GM12878 (cell line): ENCODE measurements at regions not wholly inside any gene's neighbourhood (a gene's known extent, or its start where the extent isn't known, plus 50 kb on each side); places are given as distances from the start of the nearest gene placed in this dataset.
"Not testable (repeated sequence)": the region's sequence is repeated elsewhere in the genome, so short reads cannot be mapped to it uniquely, and the experiment has no call there.

Experiments
- ATAC-seq: fragments of 200-7000 bp; cut with Tn5 transposase; 3 replicates; pipeline ENCODE4 v1.9.1; 2020; ENCODE audit warnings: mild to moderate bottlenecking, moderate library complexity
- BruUV-seq: library from RNA; stranded (reverse); fragments of 400-500 nt; replicated peaks from 2 replicates; lab custom pipeline; 2021; lab: Mats Ljungman, UMichigan
- CTCF ChIA-PET: fragments of 300-600 bp; sonication (Branson Sonifier 250); formaldehyde crosslinking; extraction: SDS; loops from one replicate; lab custom pipeline; 2021; ENCODE audit warnings: inconsistent platforms; lab: Yijun Ruan, JAX
- POLR2A ChIA-PET: fragments of 350-600 bp; formaldehyde crosslinking; extraction: SDS; loops from one replicate; lab custom pipeline; 2021; ENCODE audit warnings: inconsistent platforms; lab: Charles Lee
- RAD21 ChIA-PET: fragments of 300-600 bp; sonication (Branson Sonifier 250); formaldehyde crosslinking; loops from one replicate; lab custom pipeline; 2023; ENCODE audit warnings: antibody characterized with exemption; ENCODE audit not compliant: unreplicated experiment; lab: Charles Lee
- SMC1A ChIA-PET: fragments of 300-600 bp; sonication (Branson Sonifier 250); formaldehyde crosslinking; loops from one replicate; lab custom pipeline; 2023; ENCODE audit not compliant: unreplicated experiment, uncharacterized antibody; lab: Charles Lee
- DNase-seq: peaks from one replicate; pipeline ENCODE4 v3.0.0-alpha.2; 2011; ENCODE audit warnings: low read depth, low spot score
- FAIRE-seq: peaks from 3 replicates; lab custom pipeline; 2011; peaks lifted over from hg19 to GRCh38; lab: Jason Lieb, UNC
- H2AFZ ChIP-seq: 2 replicates; pipeline ENCODE4 v1.6.0; 2011; ENCODE audit warnings: low read depth, low read length, control low read depth; ENCODE audit not compliant: control insufficient read depth
- H3K27ac ChIP-seq: 2 replicates; pipeline ENCODE4 v1.5.1; 2011; ENCODE audit warnings: control low read depth; ENCODE audit not compliant: control insufficient read depth, insufficient read depth
- H3K27me3 ChIP-seq, 2 experiments: replicated peaks in 1 of 2; 2 replicates each; pipeline versions ENCODE4 v1.6.0 to v1.6.1; 2011; ENCODE audit warnings: low read length in 1 of 2; ENCODE audit not compliant: control insufficient read depth in 2 of 2, insufficient read depth in 2 of 2
- H3K36me3 ChIP-seq, 2 experiments: 2 replicates each; pipeline ENCODE4 v1.5.1; 2011; ENCODE audit warnings: low read length in 1 of 2; ENCODE audit not compliant: control insufficient read depth in 2 of 2, insufficient read depth in 2 of 2
- H3K4me1 ChIP-seq: 2 replicates; pipeline ENCODE4 v1.6.1; 2011; ENCODE audit warnings: mild to moderate bottlenecking, low read length, moderate library complexity, mixed read lengths; ENCODE audit not compliant: control insufficient read depth, insufficient read depth
- H3K4me2 ChIP-seq: 2 replicates; pipeline ENCODE4 v1.6.0; 2011; ENCODE audit warnings: control low read depth; ENCODE audit not compliant: control insufficient read depth, insufficient read depth
- H3K4me3 ChIP-seq: fragments of 200-600 bp; sonication (generic); 2 replicates; pipeline ENCODE4 v1.5.1; 2016
- H3K79me2 ChIP-seq: 2 replicates; pipeline ENCODE4 v1.6.0; 2011; ENCODE audit warnings: low read length; ENCODE audit not compliant: control insufficient read depth, insufficient read depth
- H3K9ac ChIP-seq: 2 replicates; pipeline ENCODE4 v1.8.0; 2011; ENCODE audit warnings: low read length, control low read depth, mixed read lengths; ENCODE audit not compliant: control insufficient read depth, insufficient read depth
- H3K9me3 ChIP-seq: replicated peaks from 3 replicates; pipeline ENCODE4 v1.5.1; 2011; ENCODE audit warnings: mild to moderate bottlenecking, low read length; ENCODE audit not compliant: control insufficient read depth, insufficient read depth
- H4K20me1 ChIP-seq: 2 replicates; pipeline ENCODE4 v1.6.0; 2011; ENCODE audit not compliant: control insufficient read depth, insufficient read depth
- CTCF ChIP-seq, 3 experiments: IDR thresholded peaks in 2 of 3; conservative IDR thresholded peaks in 1 of 3; 2 replicates each; pipeline ENCODE4 v1.5.1; 2011; ENCODE audit warnings: low read depth in 3 of 3, low read length in 3 of 3, mild to moderate bottlenecking in 3 of 3, control low read depth in 2 of 3, moderate library complexity in 2 of 3, inconsistent platforms in 1 of 3, mixed read lengths in 1 of 3; ENCODE audit not compliant: control insufficient read depth in 2 of 3, insufficient read depth in 1 of 3; ENCODE audit errors: extremely low read depth in 1 of 3
- JUNB ChIP-seq: IDR thresholded peaks from 2 replicates; pipeline ENCODE4 v1.6.1; 2016; ENCODE audit warnings: antibody characterized with exemption, mild to moderate bottlenecking
- LARP7 ChIP-seq: fragments of 450-650 bp; IDR thresholded peaks from 2 replicates; pipeline ENCODE4 v1.6.1; 2017; ENCODE audit warnings: mild to moderate bottlenecking
- RELA ChIP-seq: fragments of 450-650 bp; IDR thresholded peaks from 2 replicates; pipeline ENCODE4 v1.8.0; 2014; ENCODE audit warnings: borderline replicate concordance; ENCODE audit not compliant: partially characterized antibody
- TCF3 ChIP-seq: IDR thresholded peaks from 2 replicates; pipeline ENCODE4 v1.6.1; 2012; ENCODE audit warnings: low read depth, mild to moderate bottlenecking, low read length, borderline replicate concordance; ENCODE audit not compliant: insufficient read depth
- WGBS: methylation state at CpG from one replicate; pipeline ENCODE4 v1.1.6; 2016; ENCODE audit warnings: low lambda C conversion rate; ENCODE audit not compliant: insufficient replicate concordance, insufficient coverage; ENCODE audit errors: missing lambda C conversion rate; 5-methylcytosine and 5-hydroxymethylcytosine counted together
- in situ Hi-C: fragments of 300-500 bp; cut with MboI; formaldehyde crosslinking; loops from 9 replicates; pipeline ENCODE4 v1.14.3; 2018; ENCODE audit warnings: mixed read lengths
- intact Hi-C: fragments of 100-400 bp; cut with micrococcal nuclease; formaldehyde crosslinking; loops from one replicate; pipeline ENCODE4 v1.14.2; 2022; ENCODE audit not compliant: unreplicated experiment
- TF ChIP-seq, protein P1 (sequence below): fragments of 450-650 bp; IDR thresholded peaks from 2 replicates; pipeline ENCODE4 v1.6.1; 2017; ENCODE audit warnings: mild to moderate bottlenecking
- TF ChIP-seq, protein P2 (sequence below): fragments of 450-650 bp; IDR thresholded peaks from 2 replicates; pipeline ENCODE4 v1.6.1; 2016; ENCODE audit warnings: mild to moderate bottlenecking, moderate library complexity, borderline replicate concordance

- Histone ChIP-seq H3K9me3 (no peaks in the 10 kb centered on the region), H4K20me1 (no peaks in the 10 kb centered on the region), H3K4me1 (no peaks in the 10 kb centered on the region), H3K79me2 (no peaks in the 10 kb centered on the region), H3K27me3 (no peaks in the 10 kb centered on the region), H2AFZ (no peak overlapping the region), H3K4me3 (no peak overlapping the region), H3K9ac (no peak overlapping the region), H3K27ac (no peak overlapping the region), H3K4me2 (no peak overlapping the region), H3K36me3 (no peaks in the 10 kb centered on the region)
- ChIA-PET SMC1A (no interaction called here), CTCF (no interaction called here), POLR2A (no interaction called here), RAD21 (no interaction called here)
- ATAC-seq (no peak), DNase-seq (no peak), FAIRE-seq (no peak)
- in situ Hi-C loops (no loop called here), intact Hi-C loops (no loop called here)
- 4% methylated on average over 7 of the region's 7 CpGs for WGBS
- no TSS peak for BruUV-seq
- no peak for TF ChIP-seq LARP7
- TF ChIP-seq, protein P1, sequence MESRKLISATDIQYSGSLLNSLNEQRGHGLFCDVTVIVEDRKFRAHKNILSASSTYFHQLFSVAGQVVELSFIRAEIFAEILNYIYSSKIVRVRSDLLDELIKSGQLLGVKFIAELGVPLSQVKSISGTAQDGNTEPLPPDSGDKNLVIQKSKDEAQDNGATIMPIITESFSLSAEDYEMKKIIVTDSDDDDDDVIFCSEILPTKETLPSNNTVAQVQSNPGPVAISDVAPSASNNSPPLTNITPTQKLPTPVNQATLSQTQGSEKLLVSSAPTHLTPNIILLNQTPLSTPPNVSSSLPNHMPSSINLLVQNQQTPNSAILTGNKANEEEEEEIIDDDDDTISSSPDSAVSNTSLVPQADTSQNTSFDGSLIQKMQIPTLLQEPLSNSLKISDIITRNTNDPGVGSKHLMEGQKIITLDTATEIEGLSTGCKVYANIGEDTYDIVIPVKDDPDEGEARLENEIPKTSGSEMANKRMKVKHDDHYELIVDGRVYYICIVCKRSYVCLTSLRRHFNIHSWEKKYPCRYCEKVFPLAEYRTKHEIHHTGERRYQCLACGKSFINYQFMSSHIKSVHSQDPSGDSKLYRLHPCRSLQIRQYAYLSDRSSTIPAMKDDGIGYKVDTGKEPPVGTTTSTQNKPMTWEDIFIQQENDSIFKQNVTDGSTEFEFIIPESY, result no peak
- no peak for TF ChIP-seq RELA
- TF ChIP-seq JUNB, result no peak
- TF ChIP-seq, protein P2, sequence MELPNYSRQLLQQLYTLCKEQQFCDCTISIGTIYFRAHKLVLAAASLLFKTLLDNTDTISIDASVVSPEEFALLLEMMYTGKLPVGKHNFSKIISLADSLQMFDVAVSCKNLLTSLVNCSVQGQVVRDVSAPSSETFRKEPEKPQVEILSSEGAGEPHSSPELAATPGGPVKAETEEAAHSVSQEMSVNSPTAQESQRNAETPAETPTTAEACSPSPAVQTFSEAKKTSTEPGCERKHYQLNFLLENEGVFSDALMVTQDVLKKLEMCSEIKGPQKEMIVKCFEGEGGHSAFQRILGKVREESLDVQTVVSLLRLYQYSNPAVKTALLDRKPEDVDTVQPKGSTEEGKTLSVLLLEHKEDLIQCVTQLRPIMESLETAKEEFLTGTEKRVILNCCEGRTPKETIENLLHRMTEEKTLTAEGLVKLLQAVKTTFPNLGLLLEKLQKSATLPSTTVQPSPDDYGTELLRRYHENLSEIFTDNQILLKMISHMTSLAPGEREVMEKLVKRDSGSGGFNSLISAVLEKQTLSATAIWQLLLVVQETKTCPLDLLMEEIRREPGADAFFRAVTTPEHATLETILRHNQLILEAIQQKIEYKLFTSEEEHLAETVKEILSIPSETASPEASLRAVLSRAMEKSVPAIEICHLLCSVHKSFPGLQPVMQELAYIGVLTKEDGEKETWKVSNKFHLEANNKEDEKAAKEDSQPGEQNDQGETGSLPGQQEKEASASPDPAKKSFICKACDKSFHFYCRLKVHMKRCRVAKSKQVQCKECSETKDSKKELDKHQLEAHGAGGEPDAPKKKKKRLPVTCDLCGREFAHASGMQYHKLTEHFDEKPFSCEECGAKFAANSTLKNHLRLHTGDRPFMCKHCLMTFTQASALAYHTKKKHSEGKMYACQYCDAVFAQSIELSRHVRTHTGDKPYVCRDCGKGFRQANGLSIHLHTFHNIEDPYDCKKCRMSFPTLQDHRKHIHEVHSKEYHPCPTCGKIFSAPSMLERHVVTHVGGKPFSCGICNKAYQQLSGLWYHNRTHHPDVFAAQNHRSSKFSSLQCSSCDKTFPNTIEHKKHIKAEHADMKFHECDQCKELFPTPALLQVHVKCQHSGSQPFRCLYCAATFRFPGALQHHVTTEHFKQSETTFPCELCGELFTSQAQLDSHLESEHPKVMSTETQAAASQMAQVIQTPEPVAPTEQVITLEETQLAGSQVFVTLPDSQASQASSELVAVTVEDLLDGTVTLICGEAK, result no peak
- TF ChIP-seq CTCF (IDR thresholded peaks at IDR 0.05 in 2 of 3, conservative IDR thresholded peaks at IDR 0.05 in 1 of 3; ENCODE audit: control insufficient read depth in 2 of 3, extremely low read depth in 1 of 3, insufficient read depth in 1 of 3, low read depth in 3 of 3, low read length in 3 of 3), result no peak
- TF ChIP-seq TCF3, result no peak
Measured at GRCh38 chrX:65300104-65300809, 234.3 kb downstream of the LAS1L start.

DNA sequence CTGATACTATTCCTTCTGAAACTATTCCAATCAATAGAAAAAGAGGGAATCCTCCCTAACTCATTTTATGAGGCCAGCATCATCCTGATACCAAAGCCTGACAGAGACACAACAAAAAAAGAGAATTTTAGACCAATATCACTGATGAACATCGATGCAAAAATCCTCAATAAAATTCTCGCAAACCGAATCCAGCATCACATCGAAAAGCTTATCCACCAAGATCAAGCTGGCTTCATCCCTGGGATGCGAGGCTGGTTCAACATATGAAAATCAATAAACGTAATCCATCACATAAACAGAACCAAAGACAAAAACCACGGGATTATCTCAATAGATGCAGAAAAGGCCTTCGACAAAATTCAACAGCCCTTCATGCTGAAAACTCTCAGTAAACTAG lies 251.7 kb downstream of the LAS1L start:
- POLR2A ChIA-PET, H3K4me3 ChIP-seq, H3K79me2 ChIP-seq, CTCF ChIA-PET, H3K36me3 ChIP-seq, ATAC-seq, H3K9ac ChIP-seq, DNase-seq, intact Hi-C loops, H3K4me1 ChIP-seq, in situ Hi-C loops, H4K20me1 ChIP-seq, H3K27ac ChIP-seq, BruUV-seq, RAD21 ChIA-PET, H3K4me2 ChIP-seq, H3K9me3 ChIP-seq, FAIRE-seq, H2AFZ ChIP-seq, SMC1A ChIA-PET, H3K27me3 ChIP-seq: not testable (repeated sequence)
- WGBS, result 38% methylated on average over 8 of the region's 8 CpGs
